Muscle layer of colon (tissue), 2 donors: ENCODE measurements at regions not wholly inside any gene's neighbourhood (a gene's known extent, or its start where the extent isn't known, plus 50 kb on each side); places are given as distances from the start of the nearest gene placed in this dataset.

Experiments used
- H3K27ac ChIP-seq: one replicate; pipeline ENCODE4 v1.7.0; 2013; ENCODE audit warnings: low read depth, mild to moderate bottlenecking, low read length, moderate library complexity
- H3K27me3 ChIP-seq, 2 donors: one replicate each; pipeline ENCODE4 v1.7.0; 2013; ENCODE audit warnings: low read length in 2 of 2, mild to moderate bottlenecking in 2 of 2; ENCODE audit not compliant: insufficient read depth in 2 of 2, control insufficient read depth in 1 of 2
- H3K36me3 ChIP-seq: one replicate; pipeline ENCODE4 v1.7.0; 2013; ENCODE audit warnings: mild to moderate bottlenecking, low read length; ENCODE audit not compliant: insufficient read depth
- H3K4me1 ChIP-seq: one replicate; pipeline ENCODE4 v1.7.0; 2013; ENCODE audit warnings: mild to moderate bottlenecking, low read length; ENCODE audit not compliant: insufficient read depth
- H3K4me3 ChIP-seq, 2 donors: one replicate each; pipeline ENCODE4 v1.7.0; 2013; ENCODE audit warnings: low read length in 2 of 2, low read depth in 1 of 2, mild to moderate bottlenecking in 1 of 2, moderate library complexity in 1 of 2
- H3K9ac ChIP-seq: one replicate; pipeline ENCODE4 v1.7.0; 2013; ENCODE audit warnings: low read length
- H3K9me3 ChIP-seq: one replicate; pipeline ENCODE4 v1.7.0; 2013; ENCODE audit warnings: mild to moderate bottlenecking, low read length
- donor health status: abdominal sarcoma.
- donor health status: Adenocarcinoma of cecum.

DNA sequence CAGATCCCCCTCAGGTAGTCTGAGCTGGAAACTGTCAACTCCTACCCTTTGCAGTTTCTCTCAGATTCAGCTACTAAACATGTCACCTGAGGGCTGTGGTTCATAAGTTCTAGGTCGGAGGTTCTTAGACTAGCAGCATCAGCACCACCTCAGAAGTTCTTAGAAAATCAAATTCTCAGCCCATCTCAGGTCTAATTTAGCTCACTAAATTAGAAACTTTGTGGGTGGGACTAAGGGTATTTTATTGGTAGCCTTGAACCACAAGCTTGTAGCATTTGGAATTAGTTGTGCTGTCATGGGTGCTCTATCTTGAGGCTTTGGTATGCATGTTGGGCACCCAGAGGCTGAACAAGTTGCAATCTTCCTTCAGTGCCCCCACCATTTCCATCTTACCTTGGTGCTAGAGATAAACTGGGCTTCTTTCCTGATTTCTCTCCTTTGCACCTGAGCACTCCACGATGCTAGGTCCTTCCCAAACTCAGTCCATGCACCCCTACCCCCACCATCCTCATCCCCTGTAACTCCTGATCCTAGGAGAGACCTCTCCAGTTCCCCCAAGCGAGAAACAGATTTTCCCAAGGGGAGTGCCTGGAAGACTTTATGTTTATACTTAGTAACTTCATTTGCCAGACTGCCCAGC is 54.2 kb downstream of the S1PR1 start:
- H3K27ac ChIP-seq: no peak overlapping the region
- no peak overlapping the region for H3K4me3 ChIP-seq
- H3K4me1 ChIP-seq: no peaks in the 10 kb centered on the region
- no peaks in the 10 kb centered on the region for H3K27me3 ChIP-seq
- no peak overlapping the region for H3K9ac ChIP-seq
- no peaks in the 10 kb centered on the region for H3K9me3 ChIP-seq
- no peaks in the 10 kb centered on the region for H3K36me3 ChIP-seq

- Histone ChIP-seq H3K4me3 (no peak overlapping the region), H3K27me3 (no peaks in the 10 kb centered on the region), H3K36me3 (no peaks in the 10 kb centered on the region), H3K9me3 (no peaks in the 10 kb centered on the region), H3K9ac (no peak overlapping the region), H3K4me1 (no peaks in the 10 kb centered on the region), H3K27ac (no peak overlapping the region)
These were observed 55.0 kb downstream of the S1PR1 start for GRCh38 chr1:101291562-101292380.

DNA sequence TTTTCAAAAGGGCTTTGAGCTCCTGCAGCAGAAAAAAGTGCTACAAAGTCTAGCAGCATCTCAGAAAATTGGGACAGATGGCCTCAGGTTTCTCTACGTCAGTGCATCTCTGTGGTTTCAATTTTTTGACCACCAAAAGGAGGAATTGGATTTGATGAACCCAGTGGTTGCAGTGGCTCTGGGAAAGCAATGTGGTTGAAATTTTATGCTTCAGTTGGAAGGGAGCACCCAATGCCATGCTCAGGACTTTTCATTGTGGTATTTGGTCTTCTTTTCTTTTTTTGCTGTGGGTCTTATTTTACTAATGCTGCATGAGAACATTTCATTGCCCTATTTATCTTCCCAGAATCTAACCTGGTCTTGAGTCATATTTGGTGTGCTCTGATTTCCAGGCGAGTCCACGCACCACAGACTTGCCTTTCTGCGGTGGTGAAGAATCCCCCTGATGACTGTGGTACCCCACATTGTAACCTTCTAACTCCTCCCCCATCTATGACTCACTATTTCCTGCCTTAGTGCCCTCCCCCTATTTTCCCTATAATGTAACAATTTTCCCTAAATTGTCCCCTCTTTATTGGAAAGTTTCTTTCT is 56.7 kb downstream of the S1PR1 start:
- Histone ChIP-seq H3K9me3 (no peaks in the 10 kb centered on the region), H3K4me1 (no peaks in the 10 kb centered on the region), H3K9ac (no peak overlapping the region), H3K27me3 (no peaks in the 10 kb centered on the region), H3K36me3 (no peaks in the 10 kb centered on the region), H3K4me3 (no peak overlapping the region), H3K27ac (no peak overlapping the region)

- H3K4me1 ChIP-seq: no peaks in the 10 kb centered on the region
- H3K27me3 ChIP-seq: no peaks in the 10 kb centered on the region
- no peaks in the 10 kb centered on the region for H3K9me3 ChIP-seq
- H3K36me3 ChIP-seq: no peaks in the 10 kb centered on the region
- no peak overlapping the region for H3K4me3 ChIP-seq
- H3K27ac ChIP-seq: no peak overlapping the region
- no peak overlapping the region for H3K9ac ChIP-seq
These were observed 58.4 kb downstream of the S1PR1 start for GRCh38 chr1:101295209-101295608.

- Histone ChIP-seq H3K4me1 (no peaks in the 10 kb centered on the region), H3K27me3 (no peaks in the 10 kb centered on the region), H3K9me3 (no peaks in the 10 kb centered on the region), H3K9ac (no peak overlapping the region), H3K27ac (no peak overlapping the region), H3K36me3 (no peaks in the 10 kb centered on the region), H3K4me3 (no peak overlapping the region)
These were observed 61.8 kb downstream of the S1PR1 start for GRCh38 chr1:101298663-101299062.

DNA sequence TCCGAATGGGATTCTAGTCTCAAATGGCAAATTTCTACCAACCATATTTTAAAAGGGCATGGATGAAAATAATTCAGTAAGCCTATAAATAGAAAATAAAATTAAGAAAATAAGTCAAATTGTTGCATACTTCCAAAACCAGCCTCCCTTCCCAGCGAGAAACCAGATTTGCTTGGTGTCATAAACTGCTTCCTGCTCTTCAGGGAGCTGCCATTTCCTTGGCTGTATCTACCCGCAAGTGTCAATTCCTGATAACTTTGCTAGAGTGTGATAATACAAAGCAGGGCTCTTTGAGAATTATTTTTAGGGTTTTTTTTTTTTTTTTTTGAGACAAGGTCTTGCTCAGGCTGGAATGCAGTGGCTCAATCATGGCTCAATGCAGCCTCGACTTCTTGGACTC is 62.3 kb downstream of the S1PR1 start:
- H3K9ac ChIP-seq: no peak overlapping the region
- H3K36me3 ChIP-seq: no peaks in the 10 kb centered on the region

DNA sequence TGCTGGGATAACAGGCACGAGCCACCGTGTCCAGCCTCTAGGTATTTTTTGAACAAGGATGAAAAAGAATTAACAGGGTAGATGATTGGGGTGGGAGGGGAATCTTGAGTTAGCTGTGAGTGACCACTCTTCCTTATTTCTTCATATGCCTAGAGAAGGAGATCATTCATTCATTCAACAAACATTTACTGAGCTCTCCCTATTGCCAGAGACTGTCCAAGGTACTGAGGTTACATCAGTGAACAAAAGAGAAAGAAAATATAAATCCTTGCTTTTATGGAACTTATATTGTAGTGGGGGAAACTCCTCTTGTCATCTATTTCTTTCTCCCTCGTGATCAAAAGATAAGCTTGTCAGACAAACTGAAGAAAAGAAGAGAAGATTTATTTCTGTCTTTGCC is 62.9 kb downstream of the S1PR1 start:
- no peaks in the 10 kb centered on the region for H3K36me3 ChIP-seq
- no peaks in the 10 kb centered on the region for H3K9me3 ChIP-seq
- no peaks in the 10 kb centered on the region for H3K4me1 ChIP-seq
- H3K4me3 ChIP-seq: no peak overlapping the region
- no peaks in the 10 kb centered on the region for H3K27me3 ChIP-seq
- H3K27ac ChIP-seq: no peak overlapping the region
- no peak overlapping the region for H3K9ac ChIP-seq

More for the DNA sequence above, 62.3 kb downstream of the S1PR1 start:
- Histone ChIP-seq H3K27ac (no peak overlapping the region), H3K4me1 (no peaks in the 10 kb centered on the region), H3K9me3 (no peaks in the 10 kb centered on the region), H3K27me3 (no peaks in the 10 kb centered on the region), H3K4me3 (no peak overlapping the region)

- Histone ChIP-seq H3K4me1 (no peaks in the 10 kb centered on the region), H3K9me3 (no peaks in the 10 kb centered on the region), H3K4me3 (no peak overlapping the region), H3K27me3 (no peaks in the 10 kb centered on the region), H3K27ac (no peak overlapping the region), H3K9ac (no peak overlapping the region), H3K36me3 (no peaks in the 10 kb centered on the region)
These were observed 64.1 kb downstream of the S1PR1 start for GRCh38 chr1:101300916-101301315.

- Histone ChIP-seq H3K9me3 (no peaks in the 10 kb centered on the region), H3K4me1 (no peaks in the 10 kb centered on the region)
These were observed 64.7 kb downstream of the S1PR1 start for GRCh38 chr1:101301446-101302057.

GRCh38 chr1:101302831-101303511 is 66.2 kb downstream of the S1PR1 start:
- Histone ChIP-seq H3K4me3 (no peak overlapping the region), H3K27ac (no peak overlapping the region), H3K9ac (no peak overlapping the region), H3K9me3 (no peaks in the 10 kb centered on the region), H3K36me3 (no peaks in the 10 kb centered on the region), H3K27me3 (no peaks in the 10 kb centered on the region), H3K4me1 (no peaks in the 10 kb centered on the region)

More at GRCh38 chr1:101301446-101302057, 64.7 kb downstream of the S1PR1 start:
- no peak overlapping the region for H3K4me3 ChIP-seq
- no peak overlapping the region for H3K27ac ChIP-seq
- no peaks in the 10 kb centered on the region for H3K36me3 ChIP-seq
- no peaks in the 10 kb centered on the region for H3K27me3 ChIP-seq
- no peak overlapping the region for H3K9ac ChIP-seq
